ENCODE measurements at regions not wholly inside any gene's neighbourhood (a gene's known extent, or its start where the extent isn't known, plus 50 kb on each side); places are given as distances from the start of the nearest gene placed in this dataset.

GRCh38 chr22:48345631-48346030, 1482.0 kb downstream of the BRD1 start:
- TF ChIP-seq CTCF (IDR thresholded peaks at IDR 0.05) (no peak), POLR2AphosphoS5 (IDR thresholded peaks at IDR 0.05) (no peak), POLR2A (IDR thresholded peaks at IDR 0.05) (no peak)
